Heart right ventricle (tissue), 16 donors: ENCODE measurements at regions not wholly inside any gene's neighbourhood (a gene's known extent, or its start where the extent isn't known, plus 50 kb on each side); places are given as distances from the start of the nearest gene placed in this dataset.

ENCODE experiments used
- ATAC-seq, 8 donors: fragments of 200-7000 bp; cut with Tn5 transposase; one replicate each; pipeline ENCODE4 v1.9.1; 2020; ENCODE audit warnings: mild to moderate bottlenecking in 8 of 8, moderate library complexity in 8 of 8, moderate number of reproducible peaks in 1 of 8
- DNase-seq, 2 donors: peaks; one replicate each; pipeline ENCODE4 v3.0.0-alpha.2; 2020
- H3K27ac ChIP-seq, 10 donors: fragments of 200-600 bp; sonication (generic) in 2 of 10; one replicate each; pipeline versions ENCODE4 v1.5.0 to v1.8.0; 2020 to 2022; ENCODE audit warnings: mild to moderate bottlenecking in 3 of 10
- H3K27me3 ChIP-seq, 7 donors: fragments of 200-600 bp; one replicate each; pipeline ENCODE4 v1.8.0; 2021 to 2022; ENCODE audit warnings: mild to moderate bottlenecking in 2 of 7
- H3K36me3 ChIP-seq, 9 donors: fragments of 200-600 bp; sonication (generic) in 1 of 9; one replicate each; pipeline versions ENCODE4 v1.5.0 to v1.8.0; 2020 to 2022; ENCODE audit warnings: mild to moderate bottlenecking in 2 of 9
- H3K4me1 ChIP-seq, 9 donors: fragments of 200-600 bp; sonication (generic) in 1 of 9; one replicate each; pipeline versions ENCODE4 v1.5.0 to v1.8.0; 2020 to 2022; ENCODE audit warnings: mild to moderate bottlenecking in 4 of 9
- H3K4me3 ChIP-seq, 10 donors: fragments of 200-600 bp; sonication (generic) in 2 of 10; one replicate each; pipeline versions ENCODE4 v1.5.0 to v1.8.0; 2020 to 2022; ENCODE audit warnings: mild to moderate bottlenecking in 7 of 10, moderate library complexity in 2 of 10
- H3K9me3 ChIP-seq, 11 donors: fragments of 200-600 bp in 10 of 11; sonication (generic) in 2 of 11; one replicate each; pipeline versions ENCODE4 v1.5.0 to v1.8.0; 2013 to 2022; ENCODE audit warnings: mild to moderate bottlenecking in 2 of 11, control low read depth in 1 of 11, moderate library complexity in 1 of 11
- WGBS, 2 donors: extraction: QIAGEN DNeasy Blood & Tissue Kit; methylation state at CpG; one replicate each; pipeline ENCODE4 v1.1.7; 2013; ENCODE audit warnings: inconsistent platforms in 1 of 2; 5-methylcytosine and 5-hydroxymethylcytosine counted together
- intact Hi-C, 10 donors: fragments of 100-400 bp; cut with DNase I; formaldehyde crosslinking; loops; one replicate each; pipeline versions ENCODE4 v1.11.1 to v1.14.2; 2022
- TF ChIP-seq, protein P1 (sequence below), 9 donors: fragments of 200-600 bp; sonication (generic) in 2 of 9; IDR thresholded peaks; one replicate each; pipeline versions ENCODE4 v1.5.0 to v1.8.0; 2021 to 2022; ENCODE audit warnings: antibody characterized with exemption in 9 of 9, mild to moderate bottlenecking in 5 of 9, moderate library complexity in 1 of 9
- donor health status: Arrhythmogenic right ventricular cardiomyopathy.
- donor health status: ischemic (EF 13 %, LVEDD 7.1; RV severe dilation, severe dysfunction).
- donor health status: healthy with polysubstance abuse.
- donor health status: DM: no; HTN: yes; CAD: no.
- donor health status: DM: no; HTN: no; CAD: no.
- donor health status: ischemic (EF 25% LVEDD 6.9; RV normal size, moderate dysfunction).
- donor health status: ischemic (EF 25% LVEDD 5.7; RV mildly dilated, moderate dysfunction).
- donor health status: healthy.
- donor health status: DM: yes; HTN: yes; CAD: no.
- donor health status: Ischemic cardiomyopathy.
- donor health status: ischemic (EF 35%, LVEDD 5.7; RV mildly dilated, moderate dysfunction).
- donor health status: nonischemic (EF 11% LVEDD 7.7; RV severe dilation, severe dysfunction).
- donor health status: DM: yes; HTN: yes; CAD: no.
- donor health status: PGD.
- donor health status: ischemic (EF 29% LVEDD 5.4; RV normal size, mild dysfunction).
- donor health status: nonischemic (EF 23%, LVEDD 6.1; RV moderate dilation, normal function).

DNA sequence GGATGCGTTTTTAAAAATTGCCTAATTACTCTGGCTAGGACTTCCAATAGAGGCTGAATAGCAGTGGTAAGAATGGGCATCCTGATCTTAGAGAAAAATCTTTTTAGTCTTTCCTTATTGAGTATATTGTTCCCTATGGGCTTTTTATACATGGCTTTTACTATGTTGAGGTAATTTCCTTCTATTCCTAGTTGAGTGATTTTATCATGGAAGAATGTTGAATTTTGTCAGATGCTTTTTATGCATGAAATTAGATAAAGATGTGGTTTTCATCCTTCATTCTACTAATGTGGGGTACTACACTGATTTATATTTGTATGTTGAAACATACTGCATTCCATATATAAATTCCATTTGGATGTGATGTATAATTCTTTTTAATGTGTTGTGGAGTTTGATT is 2673.8 kb downstream of the PCDH9 start:
- H3K36me3 ChIP-seq, result no peaks in the 10 kb centered on the region
- no peaks in the 10 kb centered on the region for H3K27me3 ChIP-seq
- intact Hi-C loops, result no loop called here
- no peaks in the 10 kb centered on the region for H3K4me1 ChIP-seq
- 70 to 72% methylated on average over 1 of the region's 1 CpG for WGBS, 2 donors
- H3K4me3 ChIP-seq, result no peak overlapping the region
- TF ChIP-seq, protein P1, sequence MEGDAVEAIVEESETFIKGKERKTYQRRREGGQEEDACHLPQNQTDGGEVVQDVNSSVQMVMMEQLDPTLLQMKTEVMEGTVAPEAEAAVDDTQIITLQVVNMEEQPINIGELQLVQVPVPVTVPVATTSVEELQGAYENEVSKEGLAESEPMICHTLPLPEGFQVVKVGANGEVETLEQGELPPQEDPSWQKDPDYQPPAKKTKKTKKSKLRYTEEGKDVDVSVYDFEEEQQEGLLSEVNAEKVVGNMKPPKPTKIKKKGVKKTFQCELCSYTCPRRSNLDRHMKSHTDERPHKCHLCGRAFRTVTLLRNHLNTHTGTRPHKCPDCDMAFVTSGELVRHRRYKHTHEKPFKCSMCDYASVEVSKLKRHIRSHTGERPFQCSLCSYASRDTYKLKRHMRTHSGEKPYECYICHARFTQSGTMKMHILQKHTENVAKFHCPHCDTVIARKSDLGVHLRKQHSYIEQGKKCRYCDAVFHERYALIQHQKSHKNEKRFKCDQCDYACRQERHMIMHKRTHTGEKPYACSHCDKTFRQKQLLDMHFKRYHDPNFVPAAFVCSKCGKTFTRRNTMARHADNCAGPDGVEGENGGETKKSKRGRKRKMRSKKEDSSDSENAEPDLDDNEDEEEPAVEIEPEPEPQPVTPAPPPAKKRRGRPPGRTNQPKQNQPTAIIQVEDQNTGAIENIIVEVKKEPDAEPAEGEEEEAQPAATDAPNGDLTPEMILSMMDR (IDR thresholded peaks at IDR 0.05), result no peak
- no peak for DNase-seq
- H3K9me3 ChIP-seq, result peaks cover 0 to 4% (median 0%) of the 10 kb centered on the region in 11 donors
- no peak overlapping the region for H3K27ac ChIP-seq
- no peak for ATAC-seq

DNA sequence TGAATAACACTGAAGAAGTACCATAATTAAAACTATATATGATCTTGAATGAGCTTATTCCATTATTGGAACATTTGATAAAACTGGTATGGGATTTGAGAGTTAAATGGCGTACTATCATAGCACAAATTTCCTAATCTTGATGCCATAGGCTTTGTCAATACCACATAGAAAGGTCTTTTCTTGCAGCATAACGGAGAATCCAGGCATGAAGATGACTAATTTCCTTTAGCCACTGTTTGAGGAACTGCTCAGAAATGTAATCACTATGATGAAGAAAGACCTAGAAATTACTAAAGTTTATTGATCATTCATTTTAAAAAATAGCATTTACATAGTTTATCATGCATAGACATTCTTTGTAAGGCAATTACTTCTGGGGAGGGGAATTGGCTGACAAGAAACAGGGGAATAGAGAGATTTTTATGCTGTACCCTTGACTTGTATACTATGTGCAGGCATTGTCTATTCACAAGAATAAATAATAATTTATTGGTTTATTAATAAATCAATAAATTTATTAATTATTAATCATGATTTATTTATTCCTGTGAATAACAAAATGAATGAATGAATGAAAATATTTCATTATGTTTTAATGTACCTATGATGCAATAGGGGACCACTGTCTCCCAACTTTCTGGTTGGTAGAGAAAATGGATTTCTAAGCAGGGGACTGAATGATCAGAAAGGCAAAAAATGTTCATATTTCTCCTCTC is 2676.6 kb downstream of the PCDH9 start:
- no peaks in the 10 kb centered on the region for H3K27me3 ChIP-seq
- DNase-seq (no peak), ATAC-seq (no peak)
- TF ChIP-seq, protein P1 (IDR thresholded peaks at IDR 0.05), result no peak
- intact Hi-C loops, result no loop called here
- no peaks in the 10 kb centered on the region for H3K4me1 ChIP-seq
- H3K27ac ChIP-seq, result no peak overlapping the region
- WGBS, 2 donors, result 71 to 81% methylated on average over 2 of the region's 2 CpGs
- no peak overlapping the region for H3K4me3 ChIP-seq
- no peaks in the 10 kb centered on the region for H3K36me3 ChIP-seq
- H3K9me3 ChIP-seq, result peaks cover 0 to 4% (median 0%) of the 10 kb centered on the region in 11 donors

DNA sequence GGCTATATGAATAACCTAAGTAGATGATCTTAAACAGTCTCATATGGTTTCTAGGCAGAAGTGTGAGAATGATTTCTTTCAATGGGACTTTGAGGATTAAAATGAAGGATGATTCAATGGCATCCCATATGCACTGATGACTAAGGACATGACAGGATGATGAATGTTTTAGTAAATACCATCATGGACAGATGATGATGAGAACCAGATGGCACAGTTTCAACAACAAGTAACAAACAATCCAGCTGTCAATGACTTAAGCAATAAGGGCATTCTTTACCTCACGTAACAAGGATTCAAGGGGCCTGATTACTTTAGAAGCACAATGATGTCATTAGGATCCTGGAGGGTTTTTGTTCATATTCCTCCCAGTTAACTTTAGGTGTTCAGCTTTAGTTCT is 2678.4 kb downstream of the PCDH9 start:
- TF ChIP-seq, protein P1 (IDR thresholded peaks at IDR 0.05), result no peak

DNA sequence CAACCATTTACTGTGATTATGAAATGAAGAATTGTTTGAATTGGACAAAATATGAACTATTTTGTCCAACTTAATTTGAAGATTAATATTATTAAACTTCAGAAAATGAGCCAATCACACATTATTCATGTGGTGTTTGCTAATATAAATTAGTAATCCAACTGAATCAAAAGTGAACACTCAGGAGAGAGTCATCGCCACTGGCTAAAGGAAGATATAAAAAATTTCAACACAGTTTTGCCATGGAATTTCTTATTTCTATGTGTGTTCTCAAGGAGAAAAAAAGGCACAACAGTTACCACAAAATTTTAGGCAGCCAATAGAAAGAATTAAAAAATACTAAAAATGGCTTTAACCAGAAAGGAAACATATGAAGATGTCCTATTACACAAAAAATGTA is 2683.8 kb downstream of the PCDH9 start:
- ATAC-seq, result no peak
- TF ChIP-seq, protein P1 (IDR thresholded peaks at IDR 0.05), result no peak
- Histone ChIP-seq H3K9me3 (no peaks in the 10 kb centered on the region), H3K4me3 (no peak overlapping the region), H3K27me3 (no peaks in the 10 kb centered on the region), H3K27ac (no peak overlapping the region), H3K4me1 (no peaks in the 10 kb centered on the region), H3K36me3 (no peaks in the 10 kb centered on the region)
- DNase-seq, result no peak
- WGBS, 2 donors, result 96 to 98% methylated on average over 1 of the region's 1 CpG
- intact Hi-C loops, result no loop called here

More for the DNA sequence above, 2678.4 kb downstream of the PCDH9 start:
- ATAC-seq (no peak), DNase-seq (no peak)
- H3K36me3 ChIP-seq, result no peaks in the 10 kb centered on the region
- no peaks in the 10 kb centered on the region for H3K4me1 ChIP-seq
- intact Hi-C loops, result no loop called here
- 63 to 68% methylated on average over 1 of the region's 1 CpG for WGBS, 2 donors
- H3K9me3 ChIP-seq, result peaks cover 0 to 4% (median 0%) of the 10 kb centered on the region in 11 donors
- H3K27me3 ChIP-seq, result no peaks in the 10 kb centered on the region
- H3K4me3 ChIP-seq, result no peak overlapping the region
- no peak overlapping the region for H3K27ac ChIP-seq
